ENCODE measurements at regions not wholly inside any gene's neighbourhood (a gene's known extent, or its start where the extent isn't known, plus 50 kb on each side); places are given as distances from the start of the nearest gene placed in this dataset.
"Not testable (repeated sequence)": the region's sequence is repeated elsewhere in the genome, so short reads cannot be mapped to it uniquely, and the experiment has no call there.

DNA sequence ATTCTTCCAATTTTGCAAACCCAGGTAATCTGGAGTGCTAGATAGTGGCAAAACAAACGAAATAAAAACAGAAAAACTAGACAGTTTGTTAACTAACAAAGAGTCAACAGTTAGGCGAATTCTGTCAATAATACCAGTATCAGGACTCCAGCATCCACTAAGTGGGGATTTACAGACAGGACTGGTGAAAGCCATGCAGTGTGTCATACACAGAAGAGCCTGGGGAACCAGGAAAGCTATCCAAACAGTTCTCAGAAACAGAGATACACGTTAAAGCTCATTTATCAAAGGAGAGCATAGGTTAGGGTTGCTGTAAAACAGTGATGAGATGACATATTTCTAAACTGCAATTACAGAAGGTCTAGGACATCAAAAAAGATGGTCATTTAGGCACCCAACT, 203.7 kb upstream of the KIF2B start:
- ChIA-PET POLR2A (no interaction called here), CTCF (no interaction called here)
- Histone ChIP-seq H4K20me1 (ENCODE audit: insufficient read depth) (no peaks in the 10 kb centered on the region), H3K9me3 (peaks cover 7% of the 10 kb centered on the region; the same call in 1 of the 2 replicates), H3K4me1 (ENCODE audit: control insufficient read depth in 1 of 2, insufficient read depth in 2 of 2, low read depth in 1 of 2, low read length in 1 of 2) (no peaks in the 10 kb centered on the region; a peak in 1 of 4 replicates), H3K4me2 (no peak overlapping the region), H3K27ac (ENCODE audit: low read depth in 2 of 2, low read length in 1 of 2) (no peak overlapping the region), H3K27me3 (ENCODE audit: insufficient read depth) (no peaks in the 10 kb centered on the region), H3K9ac (no peak overlapping the region), H3K36me3 (replicated peaks in 1 of 2; ENCODE audit: control insufficient read depth in 1 of 2, insufficient read depth in 2 of 2, low read length in 1 of 2) (no peaks in the 10 kb centered on the region), H3F3A (replicated peaks; ENCODE audit: insufficient read depth) (no peaks in the 10 kb centered on the region), H2AFZ (ENCODE audit: low read depth) (no peak overlapping the region), H3K9me2 (no peaks in the 10 kb centered on the region), H3K4me3 (ENCODE audit: low read depth in 2 of 2, low read length in 1 of 2) (no peak overlapping the region), H3K79me2 (ENCODE audit: insufficient read depth) (no peaks in the 10 kb centered on the region)
- no peak for TF ChIP-seq TAF1 (IDR thresholded peaks at IDR 0.05; ENCODE audit: borderline replicate concordance, low read depth, low read length)
- no peak for TF ChIP-seq SIN3A (IDR thresholded peaks at IDR 0.05; ENCODE audit: borderline replicate concordance, low read depth, low read length)
- no peak for TF ChIP-seq FOSL2 (IDR thresholded peaks at IDR 0.05; ENCODE audit: borderline replicate concordance, low read depth)
- no peak for TF ChIP-seq NRF1 (IDR thresholded peaks at IDR 0.05; ENCODE audit: low read depth, low read length)
- TF ChIP-seq RCOR1 (IDR thresholded peaks at IDR 0.05; ENCODE audit: low read length) = no peak
- no peak for TF ChIP-seq FOXM1 (IDR thresholded peaks at IDR 0.05; ENCODE audit: low read depth)
- no peak for TF ChIP-seq MAX (IDR thresholded peaks at IDR 0.05; ENCODE audit: low read depth)
- TF ChIP-seq FOXJ3 (CRISPR knock-in tag; IDR thresholded peaks at IDR 0.05) = no peak
- TF ChIP-seq SMC3 (IDR thresholded peaks at IDR 0.05; ENCODE audit: low read depth, low read length) = no peak
- TF ChIP-seq TEAD4 (IDR thresholded peaks at IDR 0.05; ENCODE audit: borderline replicate concordance, insufficient read depth) = no peak
- TF ChIP-seq EZH2phosphoT487 (IDR thresholded peaks at IDR 0.05; ENCODE audit: borderline replicate concordance, low read depth) = no peak
- no peak for TF ChIP-seq JUND (IDR thresholded peaks at IDR 0.05)
- no peak for TF ChIP-seq MEF2A (IDR thresholded peaks at IDR 0.05; ENCODE audit: borderline replicate concordance, low read depth)
- TF ChIP-seq PBX3 (IDR thresholded peaks at IDR 0.05) = no peak
- no peak for TF ChIP-seq MXI1 (IDR thresholded peaks at IDR 0.05; ENCODE audit: low read depth, low read length)
- WGBS (ENCODE audit: low lambda C conversion rate) = 42% methylated on average over 3 of the region's 3 CpGs
- DNase-seq = no peak

- WGBS (ENCODE audit: low lambda C conversion rate) = 53% methylated on average over 5 of the region's 5 CpGs
- H3K27me3 ChIP-seq (ENCODE audit: insufficient read depth); H3K9me2 ChIP-seq; DNase-seq; H3K4me1 ChIP-seq (ENCODE audit: control insufficient read depth in 1 of 2, insufficient read depth in 2 of 2, low read depth in 1 of 2, low read length in 1 of 2); H3F3A ChIP-seq (replicated peaks; ENCODE audit: insufficient read depth); H3K4me2 ChIP-seq; H3K27ac ChIP-seq (ENCODE audit: low read depth in 2 of 2, low read length in 1 of 2); H2AFZ ChIP-seq (ENCODE audit: low read depth); CTCF ChIA-PET; H3K4me3 ChIP-seq (ENCODE audit: low read depth in 2 of 2, low read length in 1 of 2); H3K9ac ChIP-seq; H4K20me1 ChIP-seq (ENCODE audit: insufficient read depth); H3K36me3 ChIP-seq (replicated peaks in 1 of 2; ENCODE audit: control insufficient read depth in 1 of 2, insufficient read depth in 2 of 2, low read length in 1 of 2); H3K79me2 ChIP-seq (ENCODE audit: insufficient read depth); POLR2A ChIA-PET; H3K9me3 ChIP-seq: not testable (repeated sequence)
Observed at GRCh38 chr17:53608208-53608607, 214.5 kb upstream of the KIF2B start.
